NCI-H2227 treated with DMSO at 0.1 percent for 48 hours (cell line): ENCODE measurements at regions not wholly inside any gene's neighbourhood (a gene's known extent, or its start where the extent isn't known, plus 50 kb on each side); places are given as distances from the start of the nearest gene placed in this dataset.

Experiments used
- DNase-seq: peaks from one replicate; lab custom pipeline; 2025; lab: John Stamatoyannopoulos, UW

- no peak for DNase-seq
These were observed 176.3 kb downstream of the ZNF621 start for GRCh38 chr3:40701016-40701588.

GRCh38 chr3:40704224-40704623 lies 179.5 kb downstream of the ZNF621 start:
- no peak for DNase-seq

- no peak for DNase-seq
These were observed 180.9 kb downstream of the ZNF621 start for GRCh38 chr3:40705663-40706062.

GRCh38 chr3:40713306-40713705 lies 188.5 kb downstream of the ZNF621 start:
- no peak for DNase-seq

GRCh38 chr3:40713795-40714194 lies 189.0 kb downstream of the ZNF621 start:
- DNase-seq = no peak

- DNase-seq = no peak
These were observed 190.1 kb downstream of the ZNF621 start for GRCh38 chr3:40714771-40715345.

- DNase-seq = no peak
These were observed 190.8 kb downstream of the ZNF621 start for GRCh38 chr3:40715551-40715950.

- DNase-seq = no peak
These were observed 192.7 kb downstream of the ZNF621 start for GRCh38 chr3:40717471-40717870.

GRCh38 chr3:40718209-40718608 lies 193.4 kb downstream of the ZNF621 start:
- no peak for DNase-seq

- DNase-seq = no peak
These were observed 193.9 kb downstream of the ZNF621 start for GRCh38 chr3:40718681-40719080.

- peak; percentile 24 for DNase-seq
These were observed 195.0 kb downstream of the ZNF621 start for GRCh38 chr3:40719660-40720287.

GRCh38 chr3:40720341-40720740 lies 195.6 kb downstream of the ZNF621 start:
- no peak for DNase-seq

GRCh38 chr3:40720863-40721262 lies 196.1 kb downstream of the ZNF621 start:
- no peak for DNase-seq

- no peak for DNase-seq
These were observed 198.4 kb downstream of the ZNF621 start for GRCh38 chr3:40723083-40723660.

- no peak for DNase-seq
These were observed 200.3 kb downstream of the ZNF621 start for GRCh38 chr3:40725031-40725430.

GRCh38 chr3:40731445-40731844 lies 206.7 kb downstream of the ZNF621 start:
- DNase-seq = no peak

GRCh38 chr3:40736943-40737342 lies 212.2 kb downstream of the ZNF621 start:
- no peak for DNase-seq

GRCh38 chr3:40737343-40737742 lies 212.6 kb downstream of the ZNF621 start:
- DNase-seq = no peak

GRCh38 chr3:40739971-40740370 lies 215.2 kb downstream of the ZNF621 start:
- no peak for DNase-seq

GRCh38 chr3:40741729-40742128 lies 217.0 kb downstream of the ZNF621 start:
- DNase-seq = peak; percentile 0

GRCh38 chr3:40745381-40746106 lies 220.8 kb downstream of the ZNF621 start:
- DNase-seq = no peak

GRCh38 chr3:40751666-40752065 lies 226.9 kb downstream of the ZNF621 start:
- DNase-seq = no peak

- no peak for DNase-seq
These were observed 227.7 kb downstream of the ZNF621 start for GRCh38 chr3:40752492-40752891.
